ENCODE measurements at regions not wholly inside any gene's neighbourhood (a gene's known extent, or its start where the extent isn't known, plus 50 kb on each side); places are given as distances from the start of the nearest gene placed in this dataset.

GRCh38 chr4:166413356-166413755, 540.3 kb downstream of the TLL1 start:
- TF ChIP-seq CTCF (IDR thresholded peaks at IDR 0.05) (no peak), EZH2 (IDR thresholded peaks at IDR 0.05) (no peak)
